H1 (cell line): ENCODE measurements at regions not wholly inside any gene's neighbourhood (a gene's known extent, or its start where the extent isn't known, plus 50 kb on each side); places are given as distances from the start of the nearest gene placed in this dataset.

Source experiments
- CTCF ChIA-PET: fragments of 300-600 bp; sonication (Branson Sonifier 250); formaldehyde crosslinking; loops from one replicate; lab custom pipeline; 2021; ENCODE audit not compliant: partially characterized antibody; lab: Charles Lee
- POLR2A ChIA-PET: fragments of 300-600 bp; sonication (Branson Sonifier 250); formaldehyde crosslinking; loops from one replicate; lab custom pipeline; 2021; ENCODE audit warnings: inconsistent platforms; ENCODE audit not compliant: partially characterized antibody; lab: Charles Lee
- DNase-seq, 2 experiments: peaks; one replicate each; pipeline versions ENCODE4 v3.0.0 to v3.0.0-alpha.2; 2010 to 2022; ENCODE audit warnings: low spot score in 2 of 2, low read depth in 1 of 2, mixed read lengths in 1 of 2
- FAIRE-seq: peaks from 2 replicates; lab custom pipeline; 2011; peaks lifted over from hg19 to GRCh38; lab: Jason Lieb, UNC
- H2AFZ ChIP-seq: 2 replicates; pipeline ENCODE4 v1.8.1; 2012; ENCODE audit warnings: low read length, inconsistent platforms
- H2AK5ac ChIP-seq: 2 replicates; pipeline ENCODE4 v1.6.1; 2013; ENCODE audit warnings: low read depth, low read length
- H2BK120ac ChIP-seq: replicated peaks from 2 replicates; pipeline ENCODE3; 2013; ENCODE audit warnings: low read depth, low read length, inconsistent platforms
- H2BK12ac ChIP-seq: 2 replicates; pipeline ENCODE4 v1.6.1; 2013; ENCODE audit warnings: low read depth, low read length
- H2BK15ac ChIP-seq: 2 replicates; pipeline ENCODE4 v1.6.1; 2013; ENCODE audit warnings: low read length
- H2BK20ac ChIP-seq: 2 replicates; pipeline ENCODE4 v1.6.1; 2013; ENCODE audit warnings: low read length
- H2BK5ac ChIP-seq: 2 replicates; pipeline ENCODE4 v1.6.1; 2013; ENCODE audit warnings: low read depth, low read length
- H3K14ac ChIP-seq: 2 replicates; pipeline ENCODE4 v1.6.1; 2013; ENCODE audit warnings: inconsistent platforms; ENCODE audit not compliant: insufficient read length
- H3K18ac ChIP-seq: 2 replicates; pipeline ENCODE4 v1.6.1; 2013; ENCODE audit warnings: low read length; ENCODE audit errors: extremely low read depth
- H3K23ac ChIP-seq: 2 replicates; pipeline ENCODE4 v1.6.1; 2013; ENCODE audit warnings: inconsistent platforms; ENCODE audit not compliant: insufficient read length
- H3K23me2 ChIP-seq: 2 replicates; pipeline ENCODE4 v1.6.1; 2013; ENCODE audit warnings: low read depth, low read length
- H3K27ac ChIP-seq: 2 replicates; pipeline ENCODE4 v1.6.1; 2011; ENCODE audit warnings: low read depth, low read length, inconsistent platforms
- H3K27me3 ChIP-seq, 4 experiments: replicated peaks in 1 of 4; 1 replicate in 1 of 4; 2 replicates in 3 of 4; pipeline versions ENCODE4 v1.6.1 to v1.8.1; 2011 to 2013; ENCODE audit warnings: low read length in 3 of 4, mild to moderate bottlenecking in 3 of 4, inconsistent platforms in 2 of 4, mixed read lengths in 2 of 4, moderate library complexity in 1 of 4; ENCODE audit not compliant: control insufficient read depth in 3 of 4, insufficient read depth in 3 of 4; ENCODE audit errors: extremely low read depth in 1 of 4
- H3K36me3 ChIP-seq, 4 experiments: 2 replicates each; pipeline versions ENCODE4 v1.6.1 to v1.8.1; 2011 to 2013; ENCODE audit warnings: mild to moderate bottlenecking in 4 of 4, low read length in 3 of 4, moderate library complexity in 2 of 4, control low read depth in 1 of 4, inconsistent platforms in 1 of 4; ENCODE audit not compliant: insufficient read depth in 4 of 4, control insufficient read depth in 2 of 4
- H3K4ac ChIP-seq: replicated peaks from 2 replicates; pipeline ENCODE3; 2013; ENCODE audit warnings: low read length, low read depth, mixed read lengths, inconsistent platforms; ENCODE audit not compliant: insufficient read length
- H3K4me1 ChIP-seq, 4 experiments: replicated peaks in 1 of 4; 1 replicate in 1 of 4; 2 replicates in 3 of 4; pipeline versions ENCODE4 v1.6.1 to v1.8.1; 2011 to 2013; ENCODE audit warnings: low read length in 3 of 4, inconsistent platforms in 2 of 4, mixed read lengths in 1 of 4; ENCODE audit not compliant: insufficient read depth in 4 of 4, control insufficient read depth in 3 of 4
- H3K4me2 ChIP-seq, 2 experiments: 2 replicates each; pipeline versions ENCODE4 v1.6.1 to v1.8.1; 2011 to 2013; ENCODE audit warnings: low read depth in 2 of 2, low read length in 2 of 2, control low read depth in 1 of 2, inconsistent platforms in 1 of 2, mild to moderate bottlenecking in 1 of 2; ENCODE audit not compliant: insufficient read depth in 1 of 2
- H3K4me3 ChIP-seq, 4 experiments: fragments of 200-600, 300-600 bp in 1 of 4; sonication (generic), shearing (Covaris generic), sonication (Bioruptor Twin) in 1 of 4; 2 replicates each; pipeline versions ENCODE4 v1.5.1 to v1.8.1; 2011 to 2016; ENCODE audit warnings: low read length in 4 of 4, low read depth in 3 of 4, control low read depth in 2 of 4, inconsistent platforms in 2 of 4, mild to moderate bottlenecking in 2 of 4, mixed read lengths in 1 of 4, moderate library complexity in 1 of 4; ENCODE audit not compliant: insufficient read depth in 2 of 4; ENCODE audit errors: extremely low read depth in 1 of 4
- H3K56ac ChIP-seq: replicated peaks from 2 replicates; pipeline ENCODE3; 2013; ENCODE audit warnings: low read depth, mild to moderate bottlenecking, mixed read lengths, low read length, inconsistent platforms; ENCODE audit not compliant: insufficient read length
- H3K79me1 ChIP-seq: 2 replicates; pipeline ENCODE4 v1.6.1; 2013; ENCODE audit warnings: low read depth, low read length, control low read depth
- H3K79me2 ChIP-seq, 2 experiments: 2 replicates each; pipeline versions ENCODE4 v1.6.1 to v1.8.1; 2012 to 2013; ENCODE audit warnings: low read length in 2 of 2, mild to moderate bottlenecking in 2 of 2, inconsistent platforms in 1 of 2; ENCODE audit not compliant: insufficient read depth in 2 of 2, control insufficient read depth in 1 of 2
- H3K9ac ChIP-seq, 4 experiments: replicated peaks in 1 of 4; 1 replicate in 1 of 4; 2 replicates in 3 of 4; pipeline versions ENCODE4 v1.6.1 to v1.8.1; 2011 to 2013; ENCODE audit warnings: low read depth in 3 of 4, low read length in 3 of 4, control low read depth in 2 of 4, mild to moderate bottlenecking in 2 of 4, moderate library complexity in 2 of 4, inconsistent platforms in 1 of 4; ENCODE audit errors: extremely low read depth in 1 of 4
- H3K9me3 ChIP-seq, 2 experiments: 2 replicates each; pipeline versions ENCODE4 v1.6.1 to v1.8.1; 2012 to 2013; ENCODE audit warnings: mild to moderate bottlenecking in 2 of 2, moderate library complexity in 2 of 2, control low read depth in 1 of 2, inconsistent platforms in 1 of 2, low read depth in 1 of 2, low read length in 1 of 2, mixed read lengths in 1 of 2; ENCODE audit not compliant: insufficient read depth in 2 of 2
- H4K20me1 ChIP-seq, 2 experiments: replicated peaks in 1 of 2; 2 replicates each; pipeline versions ENCODE3 to v1.8.1; 2011 to 2013; ENCODE audit warnings: inconsistent platforms in 2 of 2, low read length in 2 of 2, mild to moderate bottlenecking in 1 of 2; ENCODE audit not compliant: insufficient read depth in 2 of 2, control insufficient read depth in 1 of 2
- H4K5ac ChIP-seq: 2 replicates; pipeline ENCODE4 v1.6.1; 2013; ENCODE audit warnings: low read length, low read depth, mixed read lengths, inconsistent platforms; ENCODE audit not compliant: insufficient read length
- H4K8ac ChIP-seq: 2 replicates; pipeline ENCODE4 v1.8.0; 2013; ENCODE audit warnings: mild to moderate bottlenecking, moderate library complexity, low read length, inconsistent platforms; ENCODE audit not compliant: insufficient read depth; ENCODE audit errors: extremely low read depth
- H4K91ac ChIP-seq: replicated peaks from 2 replicates; pipeline ENCODE3; 2013; ENCODE audit warnings: low read length, mixed read lengths, inconsistent platforms; ENCODE audit not compliant: insufficient read length
- CTCF ChIP-seq, 3 experiments: IDR thresholded peaks; 1 replicate in 2 of 3; 2 replicates in 1 of 3; pipeline versions ENCODE4 v1.5.1 to v1.6.1; 2011; ENCODE audit warnings: low read length in 3 of 3, mild to moderate bottlenecking in 3 of 3, inconsistent platforms in 2 of 3, low read depth in 1 of 3, moderate library complexity in 1 of 3; ENCODE audit not compliant: insufficient read depth in 1 of 3; ENCODE audit errors: control extremely low read depth in 1 of 3
- WGBS, 2 experiments: shearing (Covaris generic) in 1 of 2; methylation state at CpG; one replicate each; pipeline versions ENCODE4 v1.1.6 to v1.1.7; 2013 to 2015; ENCODE audit warnings: low lambda C conversion rate in 2 of 2, mixed read lengths in 2 of 2, inconsistent platforms in 1 of 2, low coverage in 1 of 2, missing lambda C conversion rate in 1 of 2; ENCODE audit not compliant: insufficient replicate concordance in 2 of 2, insufficient coverage in 1 of 2, insufficient read length in 1 of 2; ENCODE audit errors: extremely low coverage in 1 of 2, missing lambda C conversion rate in 1 of 2; 5-methylcytosine and 5-hydroxymethylcytosine counted together

GRCh38 chr6:154572556-154572955, 62.1 kb upstream of the CNKSR3 start:
- H3K23ac ChIP-seq, result no peak overlapping the region
- no peak overlapping the region for H3K4me2 ChIP-seq
- no peak overlapping the region for H3K14ac ChIP-seq
- H2AFZ ChIP-seq, result no peak overlapping the region
- H3K56ac ChIP-seq, result no peak overlapping the region
- H3K27me3 ChIP-seq, result no peaks in the 10 kb centered on the region
- H4K91ac ChIP-seq, result no peak overlapping the region
- H2BK5ac ChIP-seq, result no peak overlapping the region
- H2BK20ac ChIP-seq, result no peak overlapping the region
- no peak overlapping the region for H3K18ac ChIP-seq
- H2BK120ac ChIP-seq, result no peak overlapping the region
- no peak overlapping the region for H3K4ac ChIP-seq
- no peak overlapping the region for H2BK15ac ChIP-seq
- no peak overlapping the region for H4K8ac ChIP-seq
- 96% methylated on average over 6 of the region's 6 CpGs; no CpG with 5 or more reads in 1 of the 2 experiments for WGBS, 2 experiments
- H4K5ac ChIP-seq, result no peak overlapping the region
- CTCF ChIA-PET, result interaction anchor here (0.6 to 1.5 kb wide), 2 partner anchors 35 to 80 kb away, joined by 3 to 4 read pairs; no protein-coding TSS in a partner anchor
- no peak for TF ChIP-seq CTCF (IDR thresholded peaks at IDR 0.05; ENCODE audit: control extremely low read depth in 1 of 3, insufficient read depth in 1 of 3, low read depth in 1 of 3, low read length in 3 of 3)
- no peak overlapping the region for H2BK12ac ChIP-seq
- H3K79me1 ChIP-seq, result no peaks in the 10 kb centered on the region
- H3K79me2 ChIP-seq, result no peaks in the 10 kb centered on the region
- no peaks in the 10 kb centered on the region for H3K4me1 ChIP-seq
- H2AK5ac ChIP-seq, result no peak overlapping the region
- FAIRE-seq (no peak), DNase-seq (no peak)
- no peak overlapping the region for H3K4me3 ChIP-seq
- H3K36me3 ChIP-seq, result no peaks in the 10 kb centered on the region
- H4K20me1 ChIP-seq, result no peaks in the 10 kb centered on the region
- H3K9ac ChIP-seq, result no peak overlapping the region
- POLR2A ChIA-PET, result no interaction called here
- no peaks in the 10 kb centered on the region; the same call in 1 of the 2 replicates for H3K23me2 ChIP-seq
- no peak overlapping the region for H3K27ac ChIP-seq
- H3K9me3 ChIP-seq, result no peaks in the 10 kb centered on the region
